Activated CD4-positive, alpha-beta T cell treated with anti-CD3 and anti-CD28 coated beads, Interleukin-2, amount 50 U/mL, for 4 hours (primary cell): ENCODE measurements at regions not wholly inside any gene's neighbourhood (a gene's known extent, or its start where the extent isn't known, plus 50 kb on each side); places are given as distances from the start of the nearest gene placed in this dataset.
"Not testable (repeated sequence)": the region's sequence is repeated elsewhere in the genome, so short reads cannot be mapped to it uniquely, and the experiment has no call there.

Source experiments
- DNase-seq, 2 experiments: peaks; one replicate each; pipeline ENCODE4 v3.0.0-alpha.2; 2020

DNA sequence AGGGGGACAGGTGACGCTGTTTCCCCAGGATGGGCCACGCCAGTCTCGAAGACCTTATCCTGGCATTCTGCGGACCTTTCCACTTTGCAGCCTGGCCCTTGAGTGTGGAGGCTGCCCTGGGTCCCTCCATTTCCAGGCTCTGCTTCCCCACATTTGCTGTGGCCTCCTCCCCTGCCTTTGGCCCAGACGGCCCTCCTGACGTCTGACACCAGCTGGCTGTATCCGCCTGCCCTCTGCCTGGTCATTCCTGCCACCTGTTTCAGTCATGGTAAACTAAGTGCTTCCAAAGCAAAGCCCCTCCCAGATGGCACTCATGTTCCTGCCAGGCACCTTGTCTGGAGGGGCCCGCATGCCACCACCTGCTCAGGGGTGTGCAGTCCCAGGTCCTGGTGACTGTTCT lies 95.1 kb downstream of the ASB1 start:
- DNase-seq, result no peak

- DNase-seq, result no peak
Observed at GRCh38 chr2:238523158-238524110, 96.7 kb downstream of the ASB1 start.

- no peak for DNase-seq
Observed at GRCh38 chr2:238524426-238524983, 97.8 kb downstream of the ASB1 start.

DNA sequence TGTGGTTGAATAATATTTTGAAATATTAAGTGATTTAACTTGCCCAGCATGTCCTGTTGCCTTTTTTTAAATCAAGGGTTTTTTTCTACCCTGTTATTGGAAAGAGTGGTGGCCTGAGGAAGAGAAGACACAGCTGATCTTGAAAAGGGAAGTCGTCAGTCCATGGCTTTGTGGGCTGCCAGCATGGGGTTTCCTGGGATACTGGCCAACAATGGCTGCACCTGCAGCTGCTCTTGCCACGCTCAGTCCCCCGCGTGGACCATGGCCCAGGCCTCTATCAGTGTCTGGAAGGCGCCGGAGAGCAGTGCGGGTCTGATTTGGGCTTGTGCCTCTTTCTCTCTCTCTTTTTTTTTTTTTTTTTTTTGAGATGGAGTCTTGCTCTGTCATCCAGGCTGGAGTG lies 99.3 kb downstream of the ASB1 start:
- no peak for DNase-seq

GRCh38 chr2:238527565-238527964 lies 100.8 kb downstream of the ASB1 start:
- no peak for DNase-seq

- no peak for DNase-seq
Observed at GRCh38 chr2:238528953-238529781, 102.4 kb downstream of the ASB1 start.

DNA sequence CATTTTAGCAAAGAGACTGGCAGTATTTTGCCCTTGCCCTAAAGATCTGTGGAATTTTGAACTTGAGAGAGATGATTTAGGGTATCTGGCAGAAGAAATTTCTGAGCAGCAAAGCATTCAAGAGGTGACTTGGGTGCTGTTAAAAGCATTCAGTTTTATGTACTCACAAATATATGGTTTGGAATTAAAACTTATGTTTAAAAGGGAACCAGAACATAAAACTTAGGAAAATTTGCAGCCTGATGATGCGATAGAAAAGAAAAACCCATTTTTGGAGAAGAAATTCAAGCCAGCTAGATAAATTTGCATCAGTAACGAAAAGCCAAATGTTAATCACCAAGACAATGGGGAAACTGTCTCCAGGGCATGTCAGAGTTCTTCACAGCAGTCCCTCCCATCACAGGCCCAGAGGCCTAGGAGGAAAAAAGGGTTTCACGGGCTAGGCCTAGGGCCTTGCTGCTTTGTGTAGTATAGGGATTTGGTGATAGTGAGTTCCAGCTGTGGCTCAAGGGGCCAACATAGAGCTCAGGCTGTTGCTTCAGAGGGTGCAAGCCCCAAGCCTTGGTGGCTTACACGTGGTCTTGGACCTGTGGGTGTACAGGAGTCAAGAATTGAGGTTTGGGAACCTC lies 104.4 kb downstream of the ASB1 start:
- not testable (repeated sequence) for DNase-seq

- DNase-seq, result not testable (repeated sequence)
Observed at GRCh38 chr2:238543732-238544131, 117.0 kb downstream of the ASB1 start.

DNA sequence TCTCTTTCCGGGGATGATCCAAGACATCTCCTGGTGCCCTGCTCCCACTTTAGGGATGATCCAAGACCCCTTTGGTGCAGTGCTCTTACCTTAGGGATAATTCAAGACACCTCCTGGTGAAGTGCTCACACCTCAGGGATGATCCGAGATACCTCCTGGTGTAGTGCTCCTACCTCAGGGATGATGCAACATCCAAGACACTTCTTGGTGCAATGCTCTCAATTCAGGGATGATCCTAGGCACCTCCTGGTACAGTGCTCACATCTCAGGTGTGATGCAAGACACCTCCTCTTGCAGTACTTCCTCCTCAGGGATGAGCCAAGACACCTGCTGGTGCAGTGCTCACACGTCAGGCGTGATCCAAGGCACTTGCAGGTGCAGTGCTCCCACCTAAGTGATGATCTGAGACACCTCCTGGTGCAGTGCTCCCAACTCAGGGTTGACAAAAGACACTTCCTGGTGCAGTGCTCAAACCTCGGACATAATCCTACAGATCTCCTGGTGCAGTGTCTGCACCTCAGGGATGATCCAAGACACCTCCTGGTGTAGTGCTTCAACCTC lies 122.3 kb downstream of the ASB1 start:
- no peak for DNase-seq

DNA sequence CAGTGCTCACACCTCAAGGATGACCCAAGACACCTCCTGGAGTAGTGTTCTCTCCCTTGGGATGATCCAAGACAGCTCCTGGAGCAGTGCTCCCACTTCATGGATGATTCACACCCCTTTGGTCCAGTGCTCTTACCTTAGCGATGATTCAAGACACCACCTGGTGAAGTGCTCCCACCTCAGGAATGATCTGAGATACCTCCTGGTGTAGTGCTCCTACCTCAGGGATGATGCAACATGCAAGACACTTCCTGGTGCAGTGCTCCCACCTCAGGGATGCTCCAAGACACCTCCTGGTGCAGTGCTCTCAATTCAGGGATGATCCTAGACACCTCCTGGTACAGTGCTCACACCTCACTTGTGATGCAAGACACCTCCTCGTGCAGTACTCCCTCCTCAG lies 123.1 kb downstream of the ASB1 start:
- DNase-seq, result no peak

DNA sequence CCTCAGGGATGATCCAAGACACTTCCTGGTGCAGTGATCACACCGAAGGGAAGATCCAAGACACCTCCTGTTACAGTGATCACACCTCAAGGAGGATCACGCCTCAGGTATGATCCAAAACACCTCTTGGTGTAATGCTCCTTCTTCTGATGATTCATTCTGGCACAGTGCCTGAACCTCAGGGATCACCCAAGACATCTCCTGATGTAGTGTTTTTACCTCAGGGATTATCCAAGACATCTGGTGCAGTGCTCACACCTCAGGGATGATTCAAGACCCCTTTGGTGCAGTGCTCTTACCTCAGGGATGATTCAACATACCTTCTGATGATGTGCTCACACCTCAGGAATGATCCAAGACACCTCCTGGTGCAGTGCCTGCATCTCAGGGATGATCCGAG lies 124.4 kb downstream of the ASB1 start:
- no peak for DNase-seq

GRCh38 chr2:238552226-238552625 lies 125.5 kb downstream of the ASB1 start:
- DNase-seq, result no peak

GRCh38 chr2:238553159-238553558 lies 126.4 kb downstream of the ASB1 start:
- no peak for DNase-seq

DNA sequence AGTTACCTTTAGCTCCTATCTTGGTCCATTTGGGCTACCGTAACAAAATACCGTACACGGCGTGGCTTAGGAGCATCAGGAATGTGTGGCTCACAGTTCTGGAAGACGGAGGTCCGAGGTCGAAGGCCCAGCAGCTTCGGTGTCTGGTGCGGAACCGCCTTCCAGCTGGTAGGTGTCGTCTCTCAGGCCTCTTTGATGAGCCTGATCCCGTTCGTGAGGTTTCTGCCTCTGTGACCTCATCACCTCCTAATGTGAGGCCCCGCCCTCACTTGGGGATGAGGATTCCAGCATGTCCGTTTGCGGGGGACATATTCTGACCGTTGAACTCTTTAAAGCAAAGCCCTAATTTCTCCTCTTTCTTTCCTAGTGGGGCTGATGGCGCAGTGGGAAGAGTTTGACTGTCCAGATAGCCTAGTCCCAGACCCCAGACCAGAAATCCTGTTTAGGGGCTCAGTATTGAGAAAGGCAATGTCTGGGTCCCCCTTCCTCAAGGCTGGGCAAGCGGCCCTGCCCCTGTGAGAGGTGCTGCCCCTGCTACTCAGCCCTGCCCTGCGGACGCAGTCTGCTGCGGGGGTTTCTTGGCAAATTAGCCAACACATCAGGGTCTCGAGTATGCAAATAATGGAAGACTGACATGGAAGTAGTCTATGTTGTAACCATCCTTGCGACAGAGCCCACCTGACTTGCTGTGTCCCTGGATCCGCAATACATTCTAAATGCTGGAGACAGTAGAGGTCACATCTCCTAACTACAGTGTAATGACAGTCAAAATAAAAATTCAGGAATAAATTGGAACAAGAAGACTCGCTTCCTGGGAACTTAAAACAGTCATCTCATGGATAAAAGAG lies 128.0 kb downstream of the ASB1 start:
- DNase-seq, result no peak

DNA sequence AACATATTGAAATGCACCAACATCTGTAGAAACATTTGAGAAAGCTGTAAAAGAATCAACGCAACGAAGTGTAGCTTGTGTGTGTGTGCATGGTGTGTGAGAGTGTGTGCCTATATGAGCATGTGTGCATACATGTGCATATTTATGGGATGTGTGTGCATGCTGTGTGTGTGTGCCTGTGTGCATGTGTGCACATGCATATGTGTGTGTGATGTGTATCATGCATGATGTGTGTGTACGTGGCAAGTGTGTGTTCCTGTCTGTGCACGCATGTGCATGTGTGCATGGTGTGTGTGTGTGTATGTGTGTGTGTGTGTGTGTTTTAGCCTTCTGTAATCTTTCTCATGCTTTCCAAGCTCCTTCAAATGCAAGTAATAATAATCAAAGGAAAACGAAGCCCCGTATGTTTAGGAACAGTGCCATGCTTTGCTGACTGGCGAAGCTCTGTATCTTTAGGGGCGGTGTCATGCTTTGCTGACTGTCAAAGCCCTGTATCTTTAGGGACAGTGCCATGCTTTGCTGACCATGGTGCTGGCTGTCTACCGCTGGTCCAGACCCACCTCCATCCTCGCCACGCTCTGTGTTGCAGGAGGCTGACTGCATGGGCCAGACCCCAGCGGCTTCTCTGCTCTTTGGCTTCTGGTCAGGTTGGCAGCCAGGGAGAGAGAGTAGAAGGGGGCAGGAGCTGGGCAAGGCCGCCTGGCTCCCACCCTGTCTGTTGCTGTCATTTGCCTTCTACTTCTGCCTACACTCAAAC lies 129.2 kb downstream of the ASB1 start:
- no peak for DNase-seq

GRCh38 chr2:238557431-238557830 lies 130.7 kb downstream of the ASB1 start:
- DNase-seq, result no peak

GRCh38 chr2:238557936-238558335 lies 131.2 kb downstream of the ASB1 start:
- DNase-seq, result no peak

DNA sequence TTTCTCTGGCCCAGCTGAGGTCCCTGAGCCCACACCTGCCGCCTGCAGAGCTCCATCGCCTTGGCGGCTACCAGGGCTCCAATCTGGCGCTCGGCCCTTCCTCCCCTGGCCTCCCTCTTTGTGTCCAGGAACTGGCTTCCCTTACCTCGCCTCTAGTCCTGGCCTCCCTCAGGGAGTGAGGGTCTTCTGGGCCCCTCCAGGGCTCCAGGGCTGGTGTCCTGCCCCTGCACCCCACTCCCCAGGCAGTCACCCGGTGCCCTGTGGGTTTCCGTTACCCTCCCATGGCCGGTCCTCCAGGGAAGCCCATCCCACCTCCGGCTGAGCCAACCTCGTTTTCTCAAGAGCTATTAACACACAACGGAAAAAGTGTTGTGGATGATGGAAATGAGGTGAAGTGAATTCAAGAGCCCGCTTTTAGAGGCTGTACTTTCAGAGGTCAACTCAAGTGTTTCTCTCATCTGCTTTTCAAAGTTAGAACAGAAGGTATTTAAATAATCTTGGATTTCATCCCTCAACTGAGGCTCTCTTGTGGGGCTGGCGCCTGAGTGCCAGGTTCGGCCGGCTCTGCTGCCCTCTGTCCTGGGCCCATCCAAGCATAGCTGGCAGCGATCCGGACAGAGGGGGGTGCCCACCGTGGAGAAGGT lies 131.9 kb downstream of the ASB1 start:
- DNase-seq, result no peak

GRCh38 chr2:238560234-238560633 lies 133.5 kb downstream of the ASB1 start:
- no peak for DNase-seq

DNA sequence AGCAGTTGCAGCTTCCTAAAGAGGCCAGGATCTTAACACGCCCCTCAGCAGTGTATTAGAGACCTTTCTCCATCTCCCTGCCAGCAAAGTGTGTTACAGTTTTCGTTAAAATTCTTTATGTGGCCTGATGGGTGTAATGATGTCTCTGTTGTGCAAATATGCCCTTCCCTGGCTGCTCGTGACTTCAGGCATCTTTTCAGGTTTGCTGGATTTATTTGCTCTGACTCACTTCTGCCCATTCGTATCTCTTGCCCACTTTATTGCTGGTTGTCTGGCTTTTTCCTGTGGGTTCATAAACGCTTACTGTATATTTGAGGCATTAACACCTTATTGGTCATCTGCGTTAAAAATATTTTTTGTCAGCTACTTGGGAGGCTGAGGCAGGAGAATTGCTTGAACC lies 134.5 kb downstream of the ASB1 start:
- DNase-seq, result no peak
